NCI-H2227 (cell line): ENCODE measurements at regions not wholly inside any gene's neighbourhood (a gene's known extent, or its start where the extent isn't known, plus 50 kb on each side); places are given as distances from the start of the nearest gene placed in this dataset.

ENCODE experiments used
- DNase-seq: peaks from one replicate; lab custom pipeline; 2025; ENCODE audit not compliant: unreplicated experiment; lab: John Stamatoyannopoulos, UW

GRCh38 chr2:41737888-41738287 lies 309.9 kb upstream of the PKDCC start:
- DNase-seq: no peak

- no peak for DNase-seq
Measured at GRCh38 chr2:41741951-41742595, 305.7 kb upstream of the PKDCC start.

- DNase-seq: no peak
Measured at GRCh38 chr2:41743324-41743723, 304.5 kb upstream of the PKDCC start.

- no peak for DNase-seq
Measured at GRCh38 chr2:41750829-41751228, 297.0 kb upstream of the PKDCC start.

GRCh38 chr2:41759880-41760279 lies 287.9 kb upstream of the PKDCC start:
- no peak for DNase-seq

GRCh38 chr2:41763141-41763540 lies 284.7 kb upstream of the PKDCC start:
- DNase-seq: peak; percentile 79

GRCh38 chr2:41764131-41764530 lies 283.7 kb upstream of the PKDCC start:
- no peak for DNase-seq

- DNase-seq: no peak
Measured at GRCh38 chr2:41764919-41765318, 282.9 kb upstream of the PKDCC start.

GRCh38 chr2:41768310-41768709 lies 279.5 kb upstream of the PKDCC start:
- no peak for DNase-seq

DNA sequence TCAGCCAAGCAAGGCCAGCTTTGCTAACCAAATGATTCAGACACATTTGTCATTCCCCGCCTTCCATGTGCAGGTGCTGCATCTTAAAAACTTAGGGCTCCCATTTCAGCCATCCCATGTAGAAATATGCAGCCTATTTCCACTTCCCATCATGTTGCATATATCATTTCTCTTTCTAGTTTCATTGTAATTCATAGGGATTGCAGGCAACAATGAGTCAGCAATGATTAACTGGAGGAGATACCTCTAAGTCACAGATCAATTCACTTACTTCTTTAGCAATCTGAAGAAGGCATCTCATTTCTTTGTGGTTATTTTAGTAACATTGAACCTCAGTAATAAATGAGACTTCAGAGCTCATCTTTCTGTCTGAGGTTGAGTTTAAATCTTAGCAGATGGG lies 276.1 kb upstream of the PKDCC start:
- no peak for DNase-seq

GRCh38 chr2:41772697-41773096 lies 275.1 kb upstream of the PKDCC start:
- no peak for DNase-seq

DNA sequence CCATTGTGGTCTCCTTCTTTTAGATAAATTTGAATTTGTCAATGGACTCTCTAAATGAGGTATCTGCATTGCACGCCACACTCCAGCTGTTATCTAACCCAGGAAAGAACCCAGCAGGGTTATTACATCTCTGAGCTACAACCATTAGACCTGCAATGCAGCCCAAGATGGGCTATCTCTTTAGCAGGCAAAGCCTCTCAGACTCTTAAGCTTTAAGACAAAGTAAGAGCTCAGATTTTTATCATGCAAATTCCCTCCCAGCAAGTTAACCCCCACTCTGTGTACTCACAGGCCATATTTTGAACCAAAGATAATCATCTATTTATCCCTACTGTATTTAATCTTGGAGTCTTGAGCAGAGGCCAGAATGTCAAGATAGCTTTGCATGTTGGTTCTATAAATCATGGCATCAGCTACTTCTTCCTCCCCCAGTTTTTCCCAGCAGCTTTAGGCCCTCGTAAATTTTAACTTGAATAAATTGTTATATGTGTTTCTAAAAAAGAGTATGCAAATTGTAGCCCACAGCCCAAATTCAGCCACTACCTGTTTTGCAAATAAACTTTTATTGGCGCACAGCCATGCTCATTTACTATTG lies 273.7 kb upstream of the PKDCC start:
- DNase-seq: no peak

DNA sequence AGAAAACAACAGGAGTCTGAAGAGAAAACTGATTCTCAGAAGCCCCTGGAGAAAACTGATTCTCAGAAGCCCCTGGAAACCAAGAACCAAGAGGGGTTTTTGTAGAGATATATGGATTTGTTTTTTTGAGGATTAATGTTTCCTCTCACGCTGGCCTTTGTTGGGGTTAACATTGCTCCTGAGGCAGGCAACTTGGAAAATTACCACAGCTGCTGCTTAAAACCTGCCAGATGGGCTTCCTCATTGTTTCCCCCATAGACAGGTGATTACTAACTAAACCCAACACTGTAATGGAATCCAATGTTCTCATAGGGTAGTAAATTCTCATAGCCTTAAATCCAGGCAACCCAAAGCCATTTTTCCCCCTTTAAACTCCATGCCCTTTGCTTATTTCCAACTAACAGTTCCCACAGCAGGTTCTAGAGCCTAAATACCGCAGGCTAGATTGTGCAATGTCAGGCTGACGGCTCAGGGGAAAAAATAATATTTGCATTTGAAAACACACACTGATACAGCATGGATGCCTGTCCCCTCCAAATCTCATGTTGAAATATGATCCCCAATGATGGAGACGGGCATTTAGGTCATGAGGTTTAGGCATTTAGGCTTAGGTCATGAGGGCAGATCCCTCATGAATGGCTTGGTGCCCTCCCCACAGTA lies 272.3 kb upstream of the PKDCC start:
- no peak for DNase-seq

- peak; percentile 31 for DNase-seq
Measured at GRCh38 chr2:41779888-41780287, 267.9 kb upstream of the PKDCC start.

- peak; percentile 75 for DNase-seq
Measured at GRCh38 chr2:41782306-41783158, 265.3 kb upstream of the PKDCC start.

DNA sequence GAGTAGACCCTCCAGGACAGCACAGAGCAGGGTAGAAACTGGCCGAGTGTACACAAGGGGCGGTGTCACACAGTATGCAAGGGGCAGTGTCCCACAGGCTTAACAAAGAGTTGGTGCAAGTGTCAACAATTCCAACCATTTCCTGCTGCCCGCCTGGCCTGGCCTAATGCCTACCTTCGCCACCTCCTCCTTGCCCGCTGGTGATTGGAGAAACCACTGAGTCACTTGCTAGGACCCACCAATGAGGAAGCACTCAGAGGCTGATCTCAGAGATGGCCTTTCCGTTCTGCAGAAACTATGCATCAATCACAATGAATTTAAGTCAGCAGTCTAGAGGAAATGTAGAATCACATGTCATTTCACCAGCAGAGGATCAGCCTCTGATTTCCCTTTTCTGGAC lies 263.3 kb upstream of the PKDCC start:
- no peak for DNase-seq

- DNase-seq: no peak
Measured at GRCh38 chr2:41785251-41786022, 262.4 kb upstream of the PKDCC start.

DNA sequence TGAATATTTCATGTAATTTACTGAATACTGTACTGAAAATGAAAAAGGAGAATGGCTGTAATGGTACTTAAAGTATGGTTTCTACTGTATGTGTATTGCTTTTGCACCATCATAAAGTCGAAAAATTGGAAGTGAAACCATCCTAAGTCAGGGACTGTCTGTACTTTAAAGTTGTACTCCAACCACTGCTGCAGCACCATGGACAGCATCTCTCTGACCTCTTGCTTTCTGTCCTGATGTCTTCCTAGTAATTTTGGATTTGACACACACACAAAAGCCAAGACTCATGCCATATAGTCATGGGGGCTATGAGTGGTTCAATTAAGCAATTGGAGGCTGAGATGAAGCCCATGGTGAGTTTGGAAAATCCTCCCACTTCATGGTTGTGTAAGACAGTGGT lies 256.3 kb upstream of the PKDCC start:
- no peak for DNase-seq

DNA sequence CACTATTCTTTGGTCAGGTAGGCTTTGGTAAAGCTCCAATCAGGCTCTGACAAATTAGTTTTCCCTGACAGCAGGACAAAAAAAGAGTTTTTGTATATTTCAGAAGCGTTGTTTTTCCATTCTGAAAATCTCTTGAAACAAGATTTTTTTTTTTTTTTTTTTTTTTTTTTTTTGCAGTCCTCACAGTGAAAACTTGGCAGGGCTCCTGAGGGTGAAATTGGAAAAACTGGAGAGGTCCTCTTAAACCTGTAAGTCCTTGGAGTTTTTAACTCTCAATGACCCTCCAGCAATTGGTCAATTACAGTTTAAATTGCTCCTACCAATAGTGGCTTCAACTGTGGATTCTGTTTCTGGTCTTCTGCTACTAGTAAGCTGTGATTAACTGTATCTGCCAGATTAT lies 244.5 kb upstream of the PKDCC start:
- peak; percentile 42 for DNase-seq

DNA sequence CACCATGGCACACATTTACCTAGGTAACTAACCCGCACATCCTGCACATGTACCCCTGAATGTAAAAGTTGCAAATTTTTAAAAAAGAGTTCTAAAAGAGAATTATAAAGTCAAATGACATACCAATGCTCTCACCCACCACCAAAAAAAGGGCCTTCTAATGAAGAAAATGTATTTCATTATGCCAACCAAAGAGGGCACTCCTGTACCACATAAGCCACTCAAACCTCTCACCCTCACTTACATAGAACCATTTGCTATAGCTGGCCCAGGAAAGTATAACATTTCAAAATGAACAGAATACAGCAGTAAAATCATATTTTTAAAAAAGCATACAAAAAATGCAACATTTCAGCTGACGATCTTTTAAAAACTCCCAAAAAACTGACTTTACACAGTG lies 241.5 kb upstream of the PKDCC start:
- DNase-seq: no peak

GRCh38 chr2:41821167-41821566 lies 226.7 kb upstream of the PKDCC start:
- DNase-seq: no peak
